Rectal smooth muscle tissue (tissue), 1 donor: ENCODE measurements at regions not wholly inside any gene's neighbourhood (a gene's known extent, or its start where the extent isn't known, plus 50 kb on each side); places are given as distances from the start of the nearest gene placed in this dataset.
"Not testable (repeated sequence)": the region's sequence is repeated elsewhere in the genome, so short reads cannot be mapped to it uniquely, and the experiment has no call there.

Experiments
- H3K27ac ChIP-seq: one replicate; pipeline ENCODE4 v1.7.0; 2013; ENCODE audit warnings: low read depth, low read length, inconsistent platforms
- H3K27me3 ChIP-seq: one replicate; pipeline ENCODE4 v1.7.0; 2013; ENCODE audit warnings: low read length; ENCODE audit not compliant: control insufficient read depth, insufficient read depth
- H3K36me3 ChIP-seq: one replicate; pipeline ENCODE4 v1.7.0; 2013; ENCODE audit warnings: low read length; ENCODE audit not compliant: control insufficient read depth, insufficient read depth
- H3K4me1 ChIP-seq: one replicate; pipeline ENCODE4 v1.7.0; 2013; ENCODE audit warnings: low read length; ENCODE audit not compliant: control insufficient read depth, insufficient read depth
- H3K4me3 ChIP-seq: one replicate; pipeline ENCODE4 v1.7.0; 2013; ENCODE audit warnings: low read length
- H3K9ac ChIP-seq: one replicate; pipeline ENCODE4 v1.7.0; 2013; ENCODE audit warnings: low read length

- Histone ChIP-seq H3K27me3 (no peaks in the 10 kb centered on the region), H3K9ac (no peak overlapping the region), H3K27ac (no peak overlapping the region), H3K36me3 (no peaks in the 10 kb centered on the region), H3K4me3 (no peak overlapping the region), H3K4me1 (no peaks in the 10 kb centered on the region)
These were observed 331.3 kb downstream of the BCKDHB start for GRCh38 chr6:80437801-80438200.

GRCh38 chr6:80437221-80437620, 330.8 kb downstream of the BCKDHB start:
- Histone ChIP-seq H3K9ac (no peak overlapping the region), H3K27me3 (no peaks in the 10 kb centered on the region), H3K36me3 (no peaks in the 10 kb centered on the region), H3K4me1 (no peaks in the 10 kb centered on the region), H3K4me3 (no peak overlapping the region), H3K27ac (no peak overlapping the region)

- no peak overlapping the region for H3K4me3 ChIP-seq
- H3K27ac ChIP-seq, result no peak overlapping the region
- no peak overlapping the region for H3K9ac ChIP-seq
These were observed 330.2 kb downstream of the BCKDHB start for GRCh38 chr6:80436663-80437062.

GRCh38 chr6:80435457-80435856, 329.0 kb downstream of the BCKDHB start:
- no peak overlapping the region for H3K27ac ChIP-seq
- H3K4me1 ChIP-seq, result no peaks in the 10 kb centered on the region
- no peaks in the 10 kb centered on the region for H3K36me3 ChIP-seq
- no peak overlapping the region for H3K9ac ChIP-seq
- no peak overlapping the region for H3K4me3 ChIP-seq
- H3K27me3 ChIP-seq, result no peaks in the 10 kb centered on the region

More at GRCh38 chr6:80436663-80437062, 330.2 kb downstream of the BCKDHB start:
- no peaks in the 10 kb centered on the region for H3K36me3 ChIP-seq
- H3K27me3 ChIP-seq, result no peaks in the 10 kb centered on the region
- H3K4me1 ChIP-seq, result no peaks in the 10 kb centered on the region

- no peaks in the 10 kb centered on the region for H3K4me1 ChIP-seq
- H3K27me3 ChIP-seq, result no peaks in the 10 kb centered on the region
- no peak overlapping the region for H3K27ac ChIP-seq
- H3K9ac ChIP-seq, result no peak overlapping the region
- no peak overlapping the region for H3K4me3 ChIP-seq
- H3K36me3 ChIP-seq, result no peaks in the 10 kb centered on the region
These were observed 328.4 kb downstream of the BCKDHB start for GRCh38 chr6:80434691-80435350.

- no peaks in the 10 kb centered on the region for H3K36me3 ChIP-seq
- no peak overlapping the region for H3K4me3 ChIP-seq
- H3K9ac ChIP-seq, result no peak overlapping the region
- H3K4me1 ChIP-seq, result no peaks in the 10 kb centered on the region
- no peaks in the 10 kb centered on the region for H3K27me3 ChIP-seq
- H3K27ac ChIP-seq, result no peak overlapping the region
These were observed 327.2 kb downstream of the BCKDHB start for GRCh38 chr6:80433673-80434025.

GRCh38 chr6:80433010-80433672, 326.7 kb downstream of the BCKDHB start:
- Histone ChIP-seq H3K27ac (no peak overlapping the region), H3K4me1 (no peaks in the 10 kb centered on the region), H3K36me3 (no peaks in the 10 kb centered on the region), H3K9ac (no peak overlapping the region), H3K4me3 (no peak overlapping the region), H3K27me3 (no peaks in the 10 kb centered on the region)

- Histone ChIP-seq H3K36me3 (no peaks in the 10 kb centered on the region), H3K27ac (no peak overlapping the region), H3K9ac (no peak overlapping the region), H3K4me3 (no peak overlapping the region), H3K4me1 (no peaks in the 10 kb centered on the region), H3K27me3 (no peaks in the 10 kb centered on the region)
These were observed 318.8 kb downstream of the BCKDHB start for GRCh38 chr6:80425089-80425823.

GRCh38 chr6:80411486-80411885, 305.0 kb downstream of the BCKDHB start:
- Histone ChIP-seq H3K27ac (no peak overlapping the region), H3K9ac (no peak overlapping the region), H3K36me3 (no peaks in the 10 kb centered on the region)

GRCh38 chr6:80407976-80408375, 301.5 kb downstream of the BCKDHB start:
- not testable (repeated sequence) for H3K36me3 ChIP-seq, H3K4me3 ChIP-seq, H3K4me1 ChIP-seq, H3K9ac ChIP-seq, H3K27ac ChIP-seq, H3K27me3 ChIP-seq

More at GRCh38 chr6:80411486-80411885, 305.0 kb downstream of the BCKDHB start:
- Histone ChIP-seq H3K27me3 (no peaks in the 10 kb centered on the region), H3K4me3 (no peak overlapping the region), H3K4me1 (no peaks in the 10 kb centered on the region)

GRCh38 chr6:80404889-80405288, 298.4 kb downstream of the BCKDHB start:
- Histone ChIP-seq H3K4me1 (no peaks in the 10 kb centered on the region), H3K36me3 (no peaks in the 10 kb centered on the region), H3K9ac (no peak overlapping the region), H3K4me3 (no peak overlapping the region), H3K27me3 (no peaks in the 10 kb centered on the region), H3K27ac (no peak overlapping the region)

GRCh38 chr6:80403365-80403764, 296.9 kb downstream of the BCKDHB start:
- no peak overlapping the region for H3K9ac ChIP-seq
- no peaks in the 10 kb centered on the region for H3K4me1 ChIP-seq
- no peaks in the 10 kb centered on the region for H3K36me3 ChIP-seq
- H3K4me3 ChIP-seq, result no peak overlapping the region
- no peaks in the 10 kb centered on the region for H3K27me3 ChIP-seq
- H3K27ac ChIP-seq, result no peak overlapping the region
